Activated CD4-positive, CD25-positive, alpha-beta regulatory T cell treated with anti-CD3 and anti-CD28 coated beads, Interleukin-2, amount 50 U/mL, for 24 hours (primary cell): ENCODE measurements at regions not wholly inside any gene's neighbourhood (a gene's known extent, or its start where the extent isn't known, plus 50 kb on each side); places are given as distances from the start of the nearest gene placed in this dataset.

ENCODE experiments used
- ATAC-seq, 2 donors: fragments of 150-1000 bp; cut with Tn5 transposase; one replicate each; pipeline ENCODE4 v1.10.0; 2021; ENCODE audit warnings: mild to moderate bottlenecking in 1 of 2, moderate library complexity in 1 of 2

DNA sequence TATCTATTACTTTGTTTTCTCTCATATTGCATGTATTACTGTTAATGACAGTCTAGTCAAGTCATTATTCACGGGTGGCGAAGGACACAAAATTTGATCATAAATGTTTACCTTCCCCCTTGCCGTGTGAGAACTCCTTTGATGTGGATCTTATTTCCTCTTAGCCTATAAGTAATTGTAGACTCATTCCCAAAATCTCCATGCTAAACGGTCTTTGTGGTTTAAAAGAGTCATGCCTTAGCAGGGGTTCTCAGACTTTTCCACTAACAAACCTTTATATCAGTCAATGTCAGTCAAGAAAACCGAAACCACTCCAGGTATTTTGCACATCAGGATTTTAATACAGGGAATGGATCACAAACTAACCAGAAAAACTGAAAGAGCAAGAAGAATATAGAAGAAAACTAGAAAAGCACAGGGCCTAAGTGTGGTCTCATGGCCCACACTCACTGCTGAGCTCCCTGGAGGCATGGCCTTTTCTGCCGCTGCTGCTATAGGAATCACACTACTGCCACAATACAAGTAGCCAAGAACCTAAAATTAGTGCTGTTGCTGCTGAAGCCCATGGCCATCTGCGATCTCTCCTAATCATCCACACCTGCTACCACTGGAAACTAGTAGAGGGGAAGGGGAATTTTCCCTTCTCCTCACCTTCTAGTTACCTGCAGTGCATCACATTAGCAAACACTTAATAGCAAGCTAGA lies 186.0 kb upstream of the POU3F2 start:
- ATAC-seq = no peak

DNA sequence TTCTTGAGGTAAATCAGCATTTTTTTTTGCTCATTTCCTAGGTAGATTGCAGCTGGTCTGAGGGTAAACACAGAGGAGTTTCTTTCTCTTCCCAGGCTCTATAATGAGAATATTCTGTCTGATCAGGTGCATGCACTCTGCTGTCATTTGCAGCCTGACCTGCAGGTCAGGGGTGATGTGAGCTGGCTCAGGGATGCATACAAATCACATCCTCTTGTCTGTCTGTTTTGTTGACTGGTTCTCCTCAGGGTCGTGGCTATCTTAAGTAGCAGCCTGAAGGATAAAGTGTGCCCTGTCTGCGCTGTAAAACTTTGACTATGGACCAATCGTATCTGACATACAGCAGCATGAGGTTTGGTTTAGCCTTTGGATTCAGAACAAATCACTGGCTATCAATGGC lies 183.4 kb upstream of the POU3F2 start:
- no peak for ATAC-seq

DNA sequence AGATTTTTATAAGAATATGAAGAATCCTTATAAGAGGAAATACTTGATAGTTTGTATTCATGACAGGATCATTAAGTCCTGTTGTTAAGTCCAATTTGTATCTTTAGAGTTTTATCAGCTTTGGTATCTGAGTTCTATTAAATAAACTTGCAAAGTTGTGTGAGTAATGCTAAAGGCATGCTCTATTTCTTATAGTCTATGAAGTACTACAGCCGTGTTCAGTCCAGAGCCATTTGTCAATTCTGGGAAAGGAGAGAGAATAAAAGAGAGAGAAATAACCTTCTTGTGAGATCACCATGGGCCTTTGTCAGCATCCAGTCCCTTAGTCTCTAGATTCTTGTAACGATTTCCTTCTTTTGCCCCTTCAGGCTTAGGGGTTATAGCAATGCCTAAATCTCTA lies 181.2 kb upstream of the POU3F2 start:
- ATAC-seq = no peak

DNA sequence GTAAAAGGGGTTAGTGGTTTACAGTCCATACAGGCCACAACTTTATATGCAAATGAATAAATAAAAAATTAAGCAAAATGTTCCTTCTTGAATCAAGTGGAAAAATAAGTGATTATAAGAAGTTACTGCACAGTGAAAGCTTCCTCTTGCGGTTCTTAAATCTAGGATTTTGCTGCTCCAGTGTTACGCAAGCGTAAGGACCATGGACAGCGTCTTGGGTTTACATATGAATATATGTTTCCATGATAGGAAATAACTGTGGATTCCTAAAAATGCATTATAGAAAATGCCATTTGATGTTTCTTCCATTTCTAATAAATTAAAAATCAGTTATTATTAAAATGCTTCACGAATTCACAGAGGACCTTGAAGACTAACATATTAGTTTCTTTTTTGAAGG lies 176.6 kb upstream of the POU3F2 start:
- ATAC-seq = no peak

DNA sequence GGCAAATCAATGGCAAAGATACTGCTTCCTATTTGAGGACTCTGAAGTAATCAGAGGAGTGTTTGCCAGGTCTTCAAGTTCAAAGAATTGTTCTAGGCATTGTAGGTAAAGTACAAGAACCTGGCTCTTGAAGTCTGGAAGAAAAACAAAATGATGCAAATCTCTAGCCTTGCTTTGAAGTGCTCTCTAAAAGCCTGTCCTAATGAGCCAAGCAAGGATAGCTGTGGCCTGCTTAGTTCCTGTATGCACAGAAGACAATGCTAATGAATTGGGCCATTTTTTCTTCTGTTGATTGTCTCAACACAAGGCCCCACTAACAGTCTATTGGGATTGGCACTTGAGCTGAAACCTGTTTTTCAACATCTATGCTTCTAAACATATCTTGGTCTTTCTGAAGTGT lies 165.0 kb upstream of the POU3F2 start:
- ATAC-seq = no peak

DNA sequence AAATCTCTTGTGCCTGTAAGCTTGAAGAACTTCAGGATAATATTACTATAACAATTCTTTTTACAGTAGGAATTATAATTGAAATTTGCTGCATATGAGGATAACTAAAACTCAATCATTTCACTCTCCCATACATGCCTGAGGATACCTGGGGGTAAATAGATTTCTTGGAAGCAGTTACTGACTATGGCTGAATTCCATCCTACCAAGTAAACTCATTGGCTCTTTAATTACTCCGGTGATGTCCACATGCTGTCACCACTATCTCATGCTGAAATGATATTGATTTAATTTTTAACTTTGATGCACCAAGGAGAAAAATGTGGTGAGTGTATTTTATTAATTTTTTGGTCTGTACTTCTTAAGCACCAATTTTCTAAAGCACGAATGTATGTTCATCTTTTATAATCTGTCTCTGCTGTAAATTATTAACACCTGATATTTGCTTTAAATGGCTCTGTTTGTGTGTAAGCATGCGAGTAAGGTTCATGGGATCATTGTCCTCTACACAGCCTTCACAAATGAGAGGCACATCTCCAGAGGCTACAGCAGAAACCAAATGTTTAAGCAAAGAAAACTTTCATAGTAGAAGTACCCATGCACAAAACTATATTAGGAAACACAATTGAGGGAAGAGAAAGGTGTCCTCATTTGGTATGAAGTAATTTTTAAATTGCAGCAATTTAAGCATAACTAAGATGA lies 164.2 kb upstream of the POU3F2 start:
- no peak for ATAC-seq

DNA sequence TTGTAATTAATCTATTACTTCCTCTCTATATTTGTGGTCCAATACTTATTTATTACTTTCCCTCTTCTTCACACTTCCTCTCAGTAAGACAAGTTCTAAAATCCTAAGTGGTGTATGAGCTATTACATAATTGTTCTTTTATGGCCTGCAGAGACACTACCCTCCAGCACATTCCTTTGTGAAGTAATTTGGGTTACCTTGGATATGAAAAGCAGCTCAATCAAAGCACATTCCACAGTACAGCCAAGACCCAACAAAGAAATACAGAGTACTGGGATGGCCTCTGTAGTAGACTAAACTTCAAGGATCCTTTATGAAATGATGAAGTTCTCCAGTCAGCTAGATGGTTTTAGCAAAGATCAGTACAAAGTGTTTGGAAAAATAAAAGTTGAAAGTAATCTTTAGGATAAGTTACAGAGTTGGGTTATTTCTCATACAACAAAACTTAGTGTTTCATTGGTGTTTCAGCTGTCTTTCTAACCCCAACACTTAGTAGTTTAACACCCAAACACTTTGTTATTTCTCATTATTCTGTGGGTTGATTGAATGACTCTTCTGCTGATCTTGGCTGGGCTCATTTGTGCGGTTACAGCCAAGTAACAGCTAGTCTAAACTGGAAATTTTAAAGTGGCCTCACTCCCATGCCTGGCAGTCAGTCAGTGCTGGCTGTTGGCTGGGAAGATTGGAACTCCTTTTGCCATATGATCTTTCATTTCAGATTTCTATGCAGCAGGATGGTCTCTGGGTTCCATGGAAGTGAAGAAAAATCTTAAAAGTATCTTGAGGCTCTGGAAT lies 161.5 kb upstream of the POU3F2 start:
- ATAC-seq = no peak

DNA sequence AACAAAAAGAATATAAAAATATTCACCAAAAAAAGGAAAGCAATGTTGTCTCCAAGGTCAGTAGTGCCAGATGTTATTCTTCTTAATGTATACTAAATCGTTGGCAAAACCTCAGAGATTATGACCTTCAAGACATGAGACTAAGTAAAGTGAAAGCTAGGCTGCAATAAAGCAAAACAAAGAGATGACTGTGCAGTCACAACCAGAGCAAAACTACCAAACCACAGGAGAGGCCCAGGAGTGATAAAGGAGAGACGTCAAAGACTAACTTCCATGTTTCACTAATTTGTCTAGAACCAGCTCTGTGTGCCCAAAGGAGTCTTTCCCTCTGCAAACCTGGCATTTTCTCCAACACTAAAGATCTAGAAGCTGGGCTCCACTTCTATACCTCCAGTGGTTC lies 155.9 kb upstream of the POU3F2 start:
- ATAC-seq = no peak

DNA sequence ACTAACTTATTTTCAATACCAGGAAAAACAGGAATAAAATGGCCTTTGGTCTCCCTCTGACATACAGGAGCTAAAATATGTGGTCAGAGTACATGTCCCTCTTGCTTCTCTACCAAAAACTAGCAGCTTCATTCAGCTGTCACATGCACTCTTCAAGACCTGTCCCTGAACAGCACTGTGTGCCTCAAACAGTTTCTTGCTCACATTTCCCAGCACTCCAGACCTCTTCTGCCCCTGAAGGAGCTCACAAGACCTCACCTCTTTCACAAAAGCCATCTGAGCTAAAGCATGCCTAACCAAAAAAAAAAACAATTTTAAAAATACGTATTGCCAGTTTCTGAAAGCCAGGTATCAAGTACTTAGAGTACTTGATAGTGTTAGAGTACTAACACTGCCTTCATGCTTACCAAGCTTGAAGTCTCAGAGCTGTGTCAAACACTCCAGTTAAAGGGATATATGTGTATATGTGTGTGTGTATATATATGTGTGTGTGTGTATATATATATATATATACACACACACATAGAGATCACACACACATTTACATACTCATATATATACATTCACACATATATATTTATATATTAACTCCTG lies 148.3 kb upstream of the POU3F2 start:
- no peak for ATAC-seq

DNA sequence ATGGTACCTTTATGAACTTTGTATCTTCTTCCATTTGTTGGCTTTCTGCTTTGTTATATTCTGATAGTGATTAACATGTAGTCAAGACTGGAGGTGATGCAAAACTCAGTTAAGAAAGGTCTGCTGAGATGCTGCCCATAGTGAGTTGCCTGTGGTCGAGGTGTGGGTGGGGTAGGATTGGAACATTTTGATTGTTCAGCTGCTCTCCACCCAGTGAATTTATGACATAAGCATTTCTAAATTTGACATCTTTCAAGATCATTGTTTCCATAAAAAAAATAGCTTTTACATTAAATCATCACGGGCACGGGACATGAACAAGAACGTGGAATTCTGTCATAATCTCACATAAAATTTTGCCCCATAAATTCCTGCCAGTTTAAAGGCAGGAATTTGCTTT lies 146.6 kb upstream of the POU3F2 start:
- no peak for ATAC-seq

DNA sequence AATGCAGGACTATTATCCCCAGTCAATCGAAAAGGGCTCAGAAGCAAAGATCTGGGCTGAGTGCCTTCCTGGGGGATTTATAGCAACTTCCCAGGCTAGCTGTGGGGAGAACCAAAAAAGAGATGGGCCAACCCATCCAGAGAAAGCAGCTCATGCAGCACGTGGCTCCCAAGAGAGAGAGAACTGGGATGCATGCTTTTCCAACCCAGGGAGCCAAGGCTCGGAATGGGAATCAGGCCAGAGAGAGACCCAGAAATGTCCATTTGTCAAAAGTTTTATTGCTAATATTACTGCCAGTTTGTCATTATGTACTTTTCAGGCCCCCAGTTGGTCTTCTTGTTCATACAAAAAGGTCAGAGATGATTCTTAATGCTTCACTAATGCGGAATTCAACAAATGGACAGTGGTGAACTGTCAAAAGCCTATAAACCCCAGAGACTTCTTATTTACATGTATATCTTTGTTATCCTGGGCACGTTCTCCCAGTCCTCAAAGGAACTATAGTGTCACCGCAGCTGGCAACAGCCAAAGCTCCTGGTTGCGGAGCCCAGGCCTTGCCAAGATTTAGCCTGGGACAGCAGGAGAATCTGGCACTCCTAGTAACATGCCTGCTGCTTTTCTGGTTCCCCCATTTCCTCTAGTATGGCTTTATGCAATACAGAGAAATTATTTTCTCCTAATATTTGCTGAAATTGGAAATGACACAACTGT lies 139.1 kb upstream of the POU3F2 start:
- ATAC-seq = no peak

DNA sequence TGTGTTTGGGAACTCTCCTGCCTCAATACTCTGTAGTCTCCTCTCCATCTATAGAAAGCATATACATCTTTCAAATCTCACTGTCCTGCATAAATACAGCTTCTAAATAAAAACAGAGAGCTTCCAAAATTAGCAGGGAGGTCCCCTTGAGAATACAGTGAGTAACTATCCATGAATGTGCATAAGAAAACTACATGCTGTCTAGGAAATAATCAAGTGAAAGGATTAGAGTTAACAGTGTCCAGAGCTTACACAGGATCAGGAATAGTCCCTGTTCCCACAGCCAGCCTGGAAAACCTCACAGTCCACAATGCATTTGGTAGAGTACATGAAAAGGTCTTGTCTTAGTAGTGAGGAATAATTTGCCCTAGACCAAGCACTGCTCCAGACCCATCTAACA lies 123.0 kb upstream of the POU3F2 start:
- ATAC-seq = no peak

DNA sequence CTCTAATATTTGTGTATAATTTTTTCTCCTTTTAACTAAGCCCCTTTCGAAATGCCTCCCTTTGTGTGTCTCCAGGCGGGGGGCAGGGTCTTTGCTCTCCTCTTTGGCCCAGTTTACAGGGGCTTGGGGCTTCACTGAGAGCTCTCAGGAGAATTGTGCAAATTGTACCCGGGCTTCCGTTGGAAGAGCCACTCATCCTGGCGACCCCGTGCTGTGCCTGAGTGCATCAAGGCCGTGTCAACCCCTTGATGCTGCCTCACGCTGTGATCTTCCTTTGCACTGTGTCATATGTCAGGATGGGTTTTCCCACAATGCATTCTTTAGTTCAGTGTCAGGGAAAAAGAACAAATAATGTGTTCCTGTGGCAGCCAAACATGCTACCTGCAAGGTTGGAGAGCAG lies 118.0 kb upstream of the POU3F2 start:
- no peak for ATAC-seq

DNA sequence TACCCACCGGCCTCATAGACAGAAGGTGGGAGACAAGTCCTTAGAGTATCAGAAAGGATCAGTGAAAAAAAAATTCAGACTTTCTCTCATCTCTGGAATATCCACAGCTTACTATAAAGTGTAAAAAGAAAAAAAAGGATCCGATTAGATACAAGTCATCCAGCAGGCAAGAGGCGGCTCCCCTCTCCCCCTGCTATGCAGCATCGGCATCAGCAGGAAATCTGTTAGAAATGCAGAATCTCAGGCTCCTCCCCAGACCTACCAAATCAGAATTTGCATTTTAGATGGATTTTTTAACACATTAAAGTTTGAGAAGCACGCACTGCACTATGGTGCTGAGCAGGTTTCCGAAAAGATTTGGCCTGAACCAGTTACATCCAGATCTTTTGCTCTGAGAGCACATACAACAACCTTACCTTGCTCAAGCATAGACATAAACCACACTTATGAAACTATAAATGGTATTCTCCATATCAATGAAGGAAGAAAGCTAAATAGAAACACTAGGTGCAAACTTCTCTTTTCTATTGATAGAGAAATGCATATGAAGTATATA lies 117.0 kb upstream of the POU3F2 start:
- ATAC-seq = no peak

DNA sequence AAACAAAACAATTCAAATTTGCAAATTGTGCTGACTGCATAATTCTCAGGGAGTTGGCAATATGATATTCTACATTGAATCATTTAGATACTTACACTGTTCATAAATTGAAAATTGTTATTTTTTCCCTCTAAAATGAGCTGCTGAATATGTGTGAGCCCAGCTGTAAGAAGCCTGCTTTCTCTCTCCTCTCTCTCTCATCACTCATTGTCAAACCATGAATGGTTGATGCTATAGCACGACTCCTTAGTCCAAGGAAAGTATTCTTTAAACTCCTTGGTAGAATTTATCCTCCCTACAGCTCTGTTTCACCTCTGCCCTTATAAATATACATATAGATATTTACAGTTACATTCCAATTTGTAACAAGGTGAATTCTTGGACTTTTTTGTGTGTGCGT lies 116.4 kb upstream of the POU3F2 start:
- no peak for ATAC-seq

DNA sequence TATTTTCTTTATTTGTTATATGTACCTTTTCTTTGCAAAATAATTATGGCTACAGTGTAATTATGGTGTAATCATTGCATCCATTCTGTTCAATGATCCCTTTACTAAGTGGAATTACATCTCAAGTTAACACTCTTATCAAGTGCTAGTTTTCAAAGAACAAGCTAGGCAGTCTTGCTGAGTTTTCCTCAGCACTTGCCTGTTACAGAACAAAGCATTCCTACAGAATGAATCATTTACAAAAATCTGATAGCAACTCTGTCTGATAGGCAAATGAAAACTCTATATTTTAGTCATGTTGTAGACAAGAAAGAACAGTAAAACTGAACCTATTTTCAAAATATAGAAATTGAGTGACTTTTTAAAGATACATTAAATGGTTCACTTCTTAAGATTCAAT lies 109.8 kb upstream of the POU3F2 start:
- ATAC-seq = no peak

DNA sequence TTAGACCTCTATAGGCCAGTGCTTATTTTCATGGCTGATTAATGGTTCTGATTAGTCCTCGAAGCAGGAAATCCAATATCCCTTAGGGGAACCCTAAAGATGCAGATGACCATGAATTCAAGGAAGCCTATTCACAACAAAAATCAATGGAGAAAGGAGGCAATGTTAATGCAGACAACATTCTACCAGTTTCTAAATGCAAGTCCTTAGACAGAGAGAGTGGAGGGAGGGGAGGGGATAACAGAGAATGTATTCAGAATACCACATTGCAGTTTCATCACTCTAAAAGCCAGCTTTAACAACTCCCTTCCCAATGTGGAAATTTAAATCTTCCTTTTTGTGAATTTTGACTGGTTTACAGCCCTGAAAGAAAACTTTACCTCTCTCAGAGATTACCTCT lies 87.1 kb upstream of the POU3F2 start:
- no peak for ATAC-seq

DNA sequence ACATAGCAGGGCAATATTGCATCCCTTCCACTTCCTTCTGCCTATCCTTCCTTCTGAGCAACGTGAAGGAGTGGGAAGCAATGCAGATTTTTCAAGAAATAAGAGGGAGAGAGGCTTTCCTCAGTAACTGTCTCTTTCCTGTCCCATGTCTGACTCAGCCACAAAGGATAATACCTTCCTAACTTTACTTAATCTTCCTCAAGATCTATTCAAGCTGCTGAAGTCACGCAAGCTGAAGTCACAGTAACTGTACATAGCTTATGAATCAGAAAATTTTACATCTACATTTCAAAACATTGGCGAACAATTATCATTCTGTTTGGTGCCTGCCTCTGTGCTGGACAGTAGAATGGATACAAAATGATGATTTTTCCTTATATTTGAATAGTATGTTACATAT lies 86.4 kb upstream of the POU3F2 start:
- ATAC-seq = no peak

DNA sequence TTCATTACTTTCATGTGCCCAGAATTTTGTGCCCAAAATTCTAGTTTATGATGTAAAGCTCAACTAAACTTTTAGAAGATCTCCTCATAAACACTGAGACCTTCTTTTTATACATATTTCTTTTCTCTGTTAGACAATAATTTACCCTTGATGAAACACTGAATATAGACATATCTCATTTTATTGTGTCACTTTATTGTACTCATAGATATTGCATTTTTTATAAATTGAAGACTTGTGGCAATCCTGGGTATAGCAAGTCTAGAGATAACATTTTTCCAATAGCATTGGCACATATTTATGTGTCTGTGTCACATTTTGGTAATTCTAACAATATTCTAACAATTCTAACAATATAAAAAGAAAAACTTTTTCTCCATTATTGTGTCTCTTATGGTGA lies 74.9 kb upstream of the POU3F2 start:
- ATAC-seq = no peak

DNA sequence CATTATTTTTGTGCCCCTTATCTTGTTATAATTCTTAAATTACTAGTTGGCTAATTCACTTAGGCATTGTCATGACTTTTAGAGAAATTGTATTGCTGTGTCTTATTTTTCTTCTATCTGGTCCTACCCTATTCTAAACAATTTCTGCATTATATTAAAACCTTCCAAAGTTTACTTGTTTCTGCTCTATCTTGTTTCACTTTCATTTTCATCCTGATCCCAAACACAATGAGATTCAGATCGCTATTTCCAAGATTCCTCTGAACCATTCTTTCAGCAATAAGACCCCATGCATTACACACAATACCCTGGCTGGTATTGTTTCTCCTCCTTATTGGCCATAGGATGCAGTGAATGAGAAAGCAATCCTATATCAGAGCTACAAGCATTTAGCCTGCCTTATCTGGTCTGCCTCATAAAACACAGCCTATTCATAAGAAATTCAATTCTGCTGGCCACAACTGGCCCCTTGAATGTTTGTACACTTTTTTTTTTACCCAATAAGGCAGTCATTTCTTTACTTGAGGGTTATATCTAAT lies 69.9 kb upstream of the POU3F2 start:
- no peak for ATAC-seq

DNA sequence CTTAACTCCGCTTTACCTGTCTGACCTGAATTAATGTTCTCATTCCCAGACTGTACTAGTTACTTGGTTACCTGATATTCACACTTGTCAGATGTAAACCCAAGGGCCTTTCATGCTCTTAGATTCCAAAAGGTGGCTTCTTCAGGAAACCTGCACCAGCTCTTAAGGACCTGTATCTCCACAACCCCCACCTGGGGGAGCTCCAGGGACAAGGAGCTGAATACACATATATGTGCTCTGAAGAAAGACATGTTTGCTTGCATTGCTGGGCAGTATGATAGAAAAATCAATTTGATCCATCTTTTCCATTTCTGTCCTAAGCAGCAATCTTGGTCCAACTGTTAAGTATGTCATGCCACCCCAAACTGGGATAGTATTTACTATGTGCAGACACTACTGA lies 64.8 kb upstream of the POU3F2 start:
- ATAC-seq = no peak

DNA sequence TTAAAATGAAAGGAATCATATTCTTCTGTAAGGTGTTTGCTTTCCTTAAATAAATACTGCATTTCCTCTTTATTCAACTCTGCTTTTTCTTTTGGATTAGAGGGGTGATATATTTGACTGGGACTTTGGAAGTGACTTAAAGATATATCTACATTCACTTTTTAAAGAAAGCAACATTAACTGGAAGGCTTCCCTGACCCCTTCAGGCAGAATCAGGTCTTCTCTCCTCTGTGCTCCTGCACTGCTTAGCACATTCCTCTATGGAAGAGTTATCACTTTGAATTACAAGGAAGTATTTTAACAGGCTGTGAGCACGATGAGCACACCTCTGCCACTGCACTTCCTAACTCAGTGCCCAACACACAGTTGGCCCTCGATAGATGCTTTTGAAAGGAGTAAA lies 59.2 kb upstream of the POU3F2 start:
- no peak for ATAC-seq
